HG02840 (cell line): ENCODE measurements at regions not wholly inside any gene's neighbourhood (a gene's known extent, or its start where the extent isn't known, plus 50 kb on each side); places are given as distances from the start of the nearest gene placed in this dataset.

ENCODE experiments used
- ATAC-seq: cut with Tn5 transposase; IDR thresholded peaks from one replicate; pipeline ENCODE4 v1.9.1; 2021; ENCODE audit warnings: mild to moderate bottlenecking, moderate library complexity, moderate number of reproducible peaks; ENCODE audit not compliant: unreplicated experiment, low FRiP score

DNA sequence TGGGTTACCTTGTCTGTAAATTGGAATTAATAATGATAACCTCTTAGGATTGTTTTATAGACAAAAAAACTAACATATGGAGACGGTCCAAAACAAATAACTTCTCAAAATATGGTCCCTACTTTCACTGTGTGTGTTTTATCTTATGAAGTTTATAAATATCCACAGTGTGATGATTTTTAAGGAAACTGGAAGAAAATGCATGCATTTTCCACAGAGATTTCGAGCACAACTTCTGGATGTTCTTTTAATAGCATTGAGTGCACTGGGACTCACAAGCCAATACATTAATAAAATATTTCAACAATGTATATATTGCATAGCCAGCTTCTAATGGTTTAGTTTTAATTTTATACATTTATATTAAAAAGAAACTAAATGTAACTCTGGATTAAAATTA is 87.9 kb upstream of the SPHKAP start:
- ATAC-seq, result no peak

DNA sequence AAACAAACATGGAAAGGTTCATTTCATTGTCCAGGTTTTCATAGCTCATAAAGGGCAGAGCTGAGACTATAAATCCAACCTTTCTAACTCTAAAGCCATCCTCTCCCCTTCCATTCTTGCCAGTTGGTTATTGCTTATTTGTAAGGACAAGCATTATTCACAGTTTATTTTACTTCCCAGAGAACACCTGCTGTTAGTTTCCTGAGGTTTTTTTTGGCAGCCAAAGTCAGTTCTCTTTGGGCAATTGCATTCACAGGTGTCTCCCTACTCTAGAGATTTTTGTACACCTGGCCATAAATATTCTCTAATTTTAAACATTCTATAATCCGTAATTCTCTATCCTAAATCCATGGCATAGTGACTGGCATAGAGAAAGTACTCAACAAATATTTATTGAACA is 87.3 kb upstream of the SPHKAP start:
- ATAC-seq, result no peak

DNA sequence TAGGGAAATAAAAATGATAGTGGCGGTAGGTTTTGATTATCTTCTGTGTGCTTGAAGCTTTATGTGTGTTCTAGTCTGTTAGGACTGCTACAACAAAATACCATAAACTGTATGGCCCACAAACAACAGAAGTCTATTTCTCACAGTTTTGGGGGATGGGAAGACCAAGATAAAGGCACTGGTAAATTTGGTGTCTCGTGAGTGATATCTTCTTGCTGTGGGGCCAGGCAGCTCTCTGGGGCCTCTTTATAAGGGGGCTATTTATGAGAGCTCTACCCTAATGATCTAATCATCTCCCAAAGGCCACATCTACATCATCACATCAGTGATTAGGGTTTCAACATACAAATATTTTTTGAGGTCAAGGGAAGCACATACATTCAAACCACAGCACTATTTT is 86.8 kb upstream of the SPHKAP start:
- ATAC-seq, result no peak

DNA sequence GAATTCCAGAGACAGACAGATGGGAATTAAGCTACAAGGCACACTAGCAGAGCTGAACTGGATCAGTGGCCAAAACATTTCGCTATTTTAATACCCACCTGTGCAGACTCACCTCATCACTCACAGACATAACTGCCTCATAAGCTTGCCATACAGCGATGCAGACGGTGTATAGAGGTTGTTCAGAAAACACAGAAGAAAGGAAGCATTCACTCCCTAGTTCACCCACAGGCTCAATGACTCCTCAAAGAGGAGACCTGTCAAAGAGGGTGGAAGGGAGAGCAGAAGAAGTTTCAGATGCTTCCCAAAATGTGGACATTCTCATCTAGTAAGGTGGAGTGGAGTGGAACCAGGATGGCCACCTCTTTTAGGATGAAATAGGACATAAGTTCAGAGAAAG is 81.7 kb upstream of the SPHKAP start:
- no peak for ATAC-seq

DNA sequence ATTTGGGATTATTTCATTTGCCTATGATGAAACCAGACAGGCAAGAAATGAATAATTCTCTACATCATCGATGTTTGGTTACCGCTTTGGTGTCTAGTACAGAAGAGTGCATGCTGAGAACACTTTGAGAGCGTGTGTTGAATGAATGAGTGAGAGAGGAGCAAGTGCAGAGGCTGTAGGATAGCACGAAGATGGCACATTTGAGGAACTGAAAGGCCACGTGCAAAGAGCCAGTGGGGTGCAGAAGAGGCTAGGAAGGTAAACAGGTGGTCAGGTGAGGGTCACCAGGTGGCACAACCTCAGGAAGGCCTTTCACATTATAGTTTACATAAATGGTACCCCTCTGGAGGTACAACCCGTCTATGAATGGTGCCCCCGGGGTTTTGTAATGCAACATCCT is 80.1 kb upstream of the SPHKAP start:
- no peak for ATAC-seq

DNA sequence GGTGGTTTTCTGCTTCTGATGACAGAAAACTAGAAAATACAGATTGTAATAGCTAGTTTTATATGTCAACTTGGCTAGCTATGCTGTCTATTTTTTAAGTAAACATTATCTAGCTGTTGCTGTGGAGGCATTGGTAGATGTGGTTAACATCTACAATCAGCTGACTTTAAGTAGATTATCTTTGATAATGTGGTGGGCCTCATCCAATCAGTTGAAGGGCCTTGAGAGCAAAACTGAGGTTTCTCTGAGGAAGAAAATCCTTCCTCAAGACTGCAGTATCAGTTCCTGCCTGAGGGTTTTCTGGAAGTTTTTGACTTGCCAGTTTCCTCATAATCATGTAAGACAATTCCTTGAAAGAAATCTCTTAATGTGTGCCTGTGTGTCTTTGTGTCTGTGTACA is 75.9 kb upstream of the SPHKAP start:
- ATAC-seq, result no peak

DNA sequence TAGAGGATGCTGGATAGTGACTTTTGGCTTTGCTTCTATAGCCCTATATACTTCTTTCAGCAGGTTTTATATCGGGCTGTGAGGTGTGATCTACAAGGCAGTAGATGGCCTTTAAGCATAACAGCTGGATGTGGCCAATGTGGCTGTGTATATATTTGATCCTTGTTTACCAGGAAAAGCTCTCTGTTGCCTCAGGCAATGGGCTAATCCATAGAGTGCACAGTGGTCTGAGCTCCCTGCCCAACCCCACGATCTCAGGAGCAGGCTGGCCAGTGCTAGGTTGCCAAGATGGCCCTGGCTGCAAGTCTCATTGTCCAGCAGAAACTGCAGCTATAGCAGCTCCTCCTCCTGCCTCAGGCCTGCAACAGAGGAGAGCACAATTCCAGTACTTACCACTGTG is 72.3 kb upstream of the SPHKAP start:
- no peak for ATAC-seq

DNA sequence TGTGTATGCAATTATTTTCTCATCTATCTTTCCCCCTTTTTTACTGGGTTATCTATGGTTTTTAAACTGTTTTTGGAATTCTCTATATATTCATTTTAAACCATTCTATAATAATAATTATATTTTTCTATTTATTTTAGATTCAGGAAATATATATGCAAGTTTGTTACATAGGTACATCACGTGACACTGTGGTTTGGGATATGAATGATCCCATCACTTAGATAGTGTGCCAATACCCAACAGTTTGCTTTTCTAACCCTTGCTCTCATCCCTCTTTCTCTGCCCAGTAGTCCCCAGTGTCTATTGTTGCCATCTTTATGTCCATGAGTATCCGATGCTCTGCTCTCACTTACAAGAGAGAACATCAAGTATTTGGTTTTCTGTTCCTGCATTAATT is 65.8 kb upstream of the SPHKAP start:
- ATAC-seq, result no peak

DNA sequence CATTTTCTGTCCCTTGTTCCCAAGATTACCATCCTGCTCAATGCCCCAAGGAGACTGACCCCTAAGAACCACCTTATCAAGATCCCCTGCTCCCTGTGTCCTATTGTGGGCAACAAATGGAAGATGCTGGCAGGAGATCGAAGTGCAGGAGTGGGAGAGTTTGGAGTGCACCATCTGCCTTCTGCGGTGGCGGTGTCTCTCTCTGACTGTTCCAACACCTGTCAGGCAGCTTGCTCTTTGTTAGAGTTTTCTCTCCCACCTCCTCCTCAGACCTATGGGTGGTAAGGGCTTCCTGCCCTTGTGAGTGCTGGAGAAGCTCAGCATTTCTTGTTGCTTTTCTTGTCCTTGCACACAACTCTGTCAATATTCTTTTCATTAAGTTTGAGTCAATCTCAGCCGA is 64.1 kb upstream of the SPHKAP start:
- ATAC-seq, result no peak

DNA sequence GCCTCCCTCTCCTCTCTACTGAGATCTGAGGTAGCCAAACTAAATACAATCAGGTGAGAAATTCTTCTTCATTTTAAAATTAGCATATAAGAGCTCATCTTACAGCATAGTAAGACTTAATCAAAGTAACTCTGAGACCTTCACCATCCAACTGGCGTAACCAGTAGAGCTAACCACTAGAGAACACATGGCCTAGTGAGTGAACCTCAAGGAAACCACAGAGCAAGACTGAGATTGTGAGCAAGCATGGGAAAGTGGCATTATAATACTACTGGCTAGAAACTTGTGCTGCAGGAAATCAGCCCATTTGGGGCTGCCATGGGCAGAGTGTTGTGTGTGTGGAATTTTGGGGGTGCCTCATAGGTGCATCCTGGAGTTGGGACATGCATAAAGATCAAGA is 61.1 kb upstream of the SPHKAP start:
- ATAC-seq, result no peak

DNA sequence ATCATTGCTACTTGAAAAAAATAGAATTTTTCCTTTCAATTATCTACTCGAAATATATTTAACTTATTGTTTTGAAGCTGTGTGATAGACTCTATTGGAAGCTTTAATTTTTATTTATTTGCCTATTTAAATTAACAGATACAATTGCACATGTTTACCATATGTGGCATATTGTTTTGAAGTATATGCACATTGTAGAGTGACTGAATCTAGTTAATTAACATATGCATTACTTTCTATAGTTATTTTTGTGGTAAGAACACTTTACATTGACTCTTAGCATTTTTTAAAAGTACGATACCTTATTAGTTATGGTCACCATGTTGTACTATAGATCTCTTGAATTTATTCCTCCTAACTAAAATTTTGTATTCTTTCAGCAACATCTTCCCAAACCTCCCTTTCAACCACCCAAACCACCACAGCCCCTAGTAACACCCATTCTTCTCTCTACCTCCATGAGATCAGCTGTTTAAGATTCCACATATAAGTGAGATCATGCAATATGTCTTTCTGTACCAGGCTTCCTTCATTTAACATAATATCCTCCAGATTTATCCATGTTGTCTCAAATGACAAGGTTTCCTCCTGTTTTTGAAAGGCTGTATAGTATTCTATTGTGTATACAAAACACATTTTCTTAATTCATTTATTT is 58.5 kb upstream of the SPHKAP start:
- no peak for ATAC-seq

DNA sequence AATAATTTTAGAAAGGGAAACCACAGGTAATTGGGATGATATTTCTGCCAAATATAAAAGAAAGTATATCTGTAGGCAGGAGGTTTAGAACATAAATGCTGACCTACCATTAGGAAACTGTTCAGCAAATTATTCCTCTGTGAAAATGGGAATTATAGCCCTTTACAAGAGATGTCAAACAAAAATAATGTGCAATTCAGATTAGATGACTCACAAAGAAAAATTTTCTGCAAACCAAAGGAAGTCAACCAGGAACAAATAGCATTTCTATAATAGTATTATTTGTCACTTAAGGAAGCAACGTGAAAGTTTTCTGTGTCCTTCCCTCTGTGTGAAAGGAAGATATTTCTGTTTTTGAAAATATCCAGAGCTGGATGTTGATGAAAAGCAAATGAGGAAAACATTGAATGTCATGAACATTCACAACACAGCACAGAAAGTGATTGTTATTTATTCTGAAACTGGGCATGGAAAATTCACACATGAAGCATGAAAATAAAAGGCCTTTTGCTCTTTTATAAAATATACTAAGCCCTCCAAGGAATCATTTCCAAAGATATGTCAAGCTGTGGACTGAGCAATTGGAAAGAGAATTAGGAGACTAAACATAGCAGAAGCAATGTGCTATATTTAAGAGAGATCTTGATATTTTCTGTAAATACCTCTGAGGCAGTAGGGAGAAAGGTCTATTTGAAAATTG is 57.9 kb upstream of the SPHKAP start:
- ATAC-seq, result no peak
